ENCODE measurements at regions not wholly inside any gene's neighbourhood (a gene's known extent, or its start where the extent isn't known, plus 50 kb on each side); places are given as distances from the start of the nearest gene placed in this dataset.

GRCh38 chr14:87397499-87397898 is 595.5 kb downstream of the GALC start:
- no peak overlapping the region for H3K4me3 ChIP-seq (ENCODE audit: low read length)
- no peaks in the 10 kb centered on the region for H3K4me1 ChIP-seq (ENCODE audit: insufficient read depth, low read length)
- no peaks in the 10 kb centered on the region for H3K36me3 ChIP-seq (ENCODE audit: insufficient read depth, low read length)
- Mint-ChIP-seq H3K36me3 (ENCODE audit: low read depth) (no peaks in the 10 kb centered on the region), H3K9me3 (peaks cover 5% of the 10 kb centered on the region), H3K27me3 (no peaks in the 10 kb centered on the region), H3K4me3 (no peak overlapping the region), H3K4me1 (ENCODE audit: low read depth) (no peaks in the 10 kb centered on the region), H3K27ac (no peak overlapping the region)
- TF ChIP-seq CTCF (IDR thresholded peaks at IDR 0.05) = no peak
- CTCF ChIA-PET = no interaction called here
- intact Hi-C loops (cut with DNase I, micrococcal nuclease) = no loop called here
- no peak for ATAC-seq (ENCODE audit: poor library complexity)
- POLR2A ChIA-PET = no interaction called here
- peaks cover 0 to 4% of the 10 kb centered on the region in 2 experiments for H3K9me3 ChIP-seq (ENCODE audit: control insufficient read depth in 1 of 2, insufficient read depth in 1 of 2, low read length in 2 of 2)
- DNase-seq = no peak
- no peaks in the 10 kb centered on the region for H3K27me3 ChIP-seq (ENCODE audit: control insufficient read depth in 1 of 2, insufficient read depth in 2 of 2, low read length in 2 of 2)
- H3K27ac ChIP-seq (ENCODE audit: low read depth in 1 of 2, low read length in 2 of 2) = no peak overlapping the region

DNA sequence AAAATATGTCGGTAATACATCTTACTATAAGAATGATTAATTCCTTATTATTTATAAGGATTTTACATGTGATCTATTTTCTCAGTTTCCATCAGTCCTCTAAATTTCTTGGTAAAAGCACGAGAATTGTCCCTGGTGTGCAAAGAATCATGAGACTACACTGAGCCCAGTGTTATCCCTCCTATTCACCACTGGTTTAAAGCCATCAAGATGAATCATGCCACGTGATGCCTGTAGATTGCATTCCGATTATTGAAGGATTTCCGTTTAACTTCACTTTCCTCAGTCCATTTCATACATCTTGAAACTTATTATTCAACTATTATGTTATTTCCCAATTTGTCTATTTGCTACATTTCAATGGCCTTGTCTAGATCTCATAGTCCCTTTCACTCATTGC is 601.9 kb downstream of the GALC start:
- no peak overlapping the region for H3K27ac Mint-ChIP-seq
- Histone ChIP-seq H3K9me3 (ENCODE audit: control insufficient read depth in 1 of 2, insufficient read depth in 1 of 2, low read length in 2 of 2) (peaks cover 0 to 10% of the 10 kb centered on the region in 2 experiments), H3K4me3 (ENCODE audit: low read length) (no peak overlapping the region), H3K27ac (ENCODE audit: low read depth in 1 of 2, low read length in 2 of 2) (no peak overlapping the region), H3K4me1 (ENCODE audit: insufficient read depth, low read length) (no peaks in the 10 kb centered on the region), H3K36me3 (ENCODE audit: insufficient read depth, low read length) (no peaks in the 10 kb centered on the region), H3K27me3 (ENCODE audit: control insufficient read depth in 1 of 2, insufficient read depth in 2 of 2, low read length in 2 of 2) (no peaks in the 10 kb centered on the region)
- no peaks in the 10 kb centered on the region for H3K27me3 Mint-ChIP-seq
- ChIA-PET CTCF (no interaction called here), POLR2A (no interaction called here)
- intact Hi-C loops (cut with DNase I, micrococcal nuclease) = no loop called here
- H3K4me3 Mint-ChIP-seq = no peak overlapping the region
- no peaks in the 10 kb centered on the region for H3K4me1 Mint-ChIP-seq (ENCODE audit: low read depth)
- no peaks in the 10 kb centered on the region for H3K36me3 Mint-ChIP-seq (ENCODE audit: low read depth)
- no peak for TF ChIP-seq CTCF (IDR thresholded peaks at IDR 0.05)
- H3K9me3 Mint-ChIP-seq = peaks cover 3% of the 10 kb centered on the region
- ATAC-seq (ENCODE audit: poor library complexity) = no peak
- no peak for DNase-seq

GRCh38 chr14:87388946-87389345 is 604.0 kb downstream of the GALC start:
- H3K4me3 ChIP-seq (ENCODE audit: low read length) = no peak overlapping the region
- H3K4me1 ChIP-seq (ENCODE audit: insufficient read depth, low read length) = no peaks in the 10 kb centered on the region
- intact Hi-C loops (cut with DNase I, micrococcal nuclease) = no loop called here
- H3K36me3 ChIP-seq (ENCODE audit: insufficient read depth, low read length) = no peaks in the 10 kb centered on the region
- Mint-ChIP-seq H3K9me3 (peaks cover 3% of the 10 kb centered on the region), H3K27ac (no peak overlapping the region), H3K27me3 (no peaks in the 10 kb centered on the region), H3K36me3 (ENCODE audit: low read depth) (no peaks in the 10 kb centered on the region), H3K4me3 (no peak overlapping the region), H3K4me1 (ENCODE audit: low read depth) (no peaks in the 10 kb centered on the region)
- DNase-seq = no peak
- no peak for TF ChIP-seq CTCF (IDR thresholded peaks at IDR 0.05)
- peaks cover 0 to 13% of the 10 kb centered on the region in 2 experiments for H3K9me3 ChIP-seq (ENCODE audit: control insufficient read depth in 1 of 2, insufficient read depth in 1 of 2, low read length in 2 of 2)
- ChIA-PET POLR2A (no interaction called here), CTCF (no interaction called here)
- no peaks in the 10 kb centered on the region for H3K27me3 ChIP-seq (ENCODE audit: control insufficient read depth in 1 of 2, insufficient read depth in 2 of 2, low read length in 2 of 2)
- H3K27ac ChIP-seq (ENCODE audit: low read depth in 1 of 2, low read length in 2 of 2) = no peak overlapping the region
- no peak for ATAC-seq (ENCODE audit: poor library complexity)
